ENCODE measurements at regions not wholly inside any gene's neighbourhood (a gene's known extent, or its start where the extent isn't known, plus 50 kb on each side); places are given as distances from the start of the nearest gene placed in this dataset.
A peak's percentile ranks its signal among the peaks of the same experiment; 100 is the strongest.

DNA sequence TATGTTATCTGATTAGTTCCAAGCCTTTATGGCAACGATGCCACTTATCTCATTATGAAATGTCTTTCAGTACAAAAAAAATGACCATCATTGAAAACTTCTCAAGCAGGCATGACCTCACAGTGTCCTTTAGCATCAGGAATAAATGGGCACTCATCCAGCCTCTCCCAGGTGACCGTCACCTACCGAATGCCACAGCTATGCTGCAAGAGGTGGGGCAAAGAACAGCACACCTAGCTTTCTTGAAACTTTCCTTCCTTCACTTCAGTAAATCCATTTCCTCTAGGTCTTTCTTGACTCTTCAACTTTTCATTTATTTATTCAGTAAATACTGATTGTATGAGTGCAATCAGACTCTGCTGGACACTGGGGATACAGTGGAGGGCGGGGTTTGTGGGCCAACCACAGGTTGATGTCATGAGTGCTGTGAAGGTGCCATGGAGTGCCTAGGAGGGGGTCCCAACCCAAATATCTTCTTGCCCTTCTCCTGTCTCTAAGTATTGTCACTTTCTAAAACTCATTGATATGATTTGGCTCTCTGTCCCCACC, 54.3 kb upstream of the HK2 start:
- no peak overlapping the region for H3K27ac ChIP-seq
- no peaks in the 10 kb centered on the region for H3K27me3 ChIP-seq (ENCODE audit: insufficient read depth, low read depth)
- ChIA-PET CTCF (no interaction called here), POLR2A (ENCODE audit: unreplicated experiment) (no interaction called here)
- H3F3A ChIP-seq (ENCODE audit: insufficient read depth, low read depth) = no peaks in the 10 kb centered on the region
- no peak overlapping the region for H3K4me3 ChIP-seq
- peak; percentile 13 to 50 for DNase-seq
- H4K20me1 ChIP-seq (ENCODE audit: insufficient read depth) = no peaks in the 10 kb centered on the region
- H3K9me3 ChIP-seq (ENCODE audit: insufficient read depth, low read depth) = no peaks in the 10 kb centered on the region
- TF ChIP-seq, protein P1, sequence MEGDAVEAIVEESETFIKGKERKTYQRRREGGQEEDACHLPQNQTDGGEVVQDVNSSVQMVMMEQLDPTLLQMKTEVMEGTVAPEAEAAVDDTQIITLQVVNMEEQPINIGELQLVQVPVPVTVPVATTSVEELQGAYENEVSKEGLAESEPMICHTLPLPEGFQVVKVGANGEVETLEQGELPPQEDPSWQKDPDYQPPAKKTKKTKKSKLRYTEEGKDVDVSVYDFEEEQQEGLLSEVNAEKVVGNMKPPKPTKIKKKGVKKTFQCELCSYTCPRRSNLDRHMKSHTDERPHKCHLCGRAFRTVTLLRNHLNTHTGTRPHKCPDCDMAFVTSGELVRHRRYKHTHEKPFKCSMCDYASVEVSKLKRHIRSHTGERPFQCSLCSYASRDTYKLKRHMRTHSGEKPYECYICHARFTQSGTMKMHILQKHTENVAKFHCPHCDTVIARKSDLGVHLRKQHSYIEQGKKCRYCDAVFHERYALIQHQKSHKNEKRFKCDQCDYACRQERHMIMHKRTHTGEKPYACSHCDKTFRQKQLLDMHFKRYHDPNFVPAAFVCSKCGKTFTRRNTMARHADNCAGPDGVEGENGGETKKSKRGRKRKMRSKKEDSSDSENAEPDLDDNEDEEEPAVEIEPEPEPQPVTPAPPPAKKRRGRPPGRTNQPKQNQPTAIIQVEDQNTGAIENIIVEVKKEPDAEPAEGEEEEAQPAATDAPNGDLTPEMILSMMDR (conservative IDR thresholded peaks at IDR 0.05) = no peak
- TF ChIP-seq EZH2 (IDR thresholded peaks at IDR 0.05; ENCODE audit: low read depth) = no peak
- intact Hi-C loops (cut with micrococcal nuclease; ENCODE audit: unreplicated experiment) = no loop called here
- BruUV-seq (replicated peaks) = no TSS peak
- H3K4me2 ChIP-seq = no peak overlapping the region
- H3K36me3 ChIP-seq (ENCODE audit: low read depth) = no peaks in the 10 kb centered on the region
- no peaks in the 10 kb centered on the region for H3K79me2 ChIP-seq (ENCODE audit: low read depth)
- H2AFZ ChIP-seq = no peak overlapping the region
- H3K9me2 ChIP-seq (ENCODE audit: insufficient read depth) = no peaks in the 10 kb centered on the region
- H3K4me1 ChIP-seq (replicated peaks; ENCODE audit: insufficient read depth) = no peaks in the 10 kb centered on the region

All from PC-9 (cell line).